Liver (tissue), 7 donors: ENCODE measurements at regions not wholly inside any gene's neighbourhood (a gene's known extent, or its start where the extent isn't known, plus 50 kb on each side); places are given as distances from the start of the nearest gene placed in this dataset.

Experiments used
- DNase-seq: peaks from one replicate; pipeline ENCODE4 v3.0.0-alpha.2; 2017; ENCODE audit warnings: low spot score
- H3K27ac ChIP-seq, 2 donors: one replicate each; pipeline ENCODE4 v1.7.0; 2013; ENCODE audit warnings: inconsistent platforms in 2 of 2, low read length in 2 of 2, control low read depth in 1 of 2, low read depth in 1 of 2, mild to moderate bottlenecking in 1 of 2
- H3K27me3 ChIP-seq, 4 donors: one replicate each; pipeline versions ENCODE4 v1.6.1 to v1.7.0; 2013; ENCODE audit warnings: low read length in 3 of 4, inconsistent platforms in 1 of 4, mild to moderate bottlenecking in 1 of 4, moderate library complexity in 1 of 4; ENCODE audit not compliant: control insufficient read depth in 4 of 4, insufficient read depth in 4 of 4
- H3K36me3 ChIP-seq, 4 donors: one replicate each; pipeline versions ENCODE4 v1.6.1 to v1.7.0; 2013; ENCODE audit warnings: low read length in 3 of 4, mild to moderate bottlenecking in 3 of 4, low read depth in 1 of 4, moderate library complexity in 1 of 4; ENCODE audit not compliant: control insufficient read depth in 4 of 4, insufficient read depth in 3 of 4
- H3K4me1 ChIP-seq, 4 donors: one replicate each; pipeline versions ENCODE4 v1.6.1 to v1.7.0; 2013; ENCODE audit warnings: low read length in 3 of 4, mild to moderate bottlenecking in 3 of 4, moderate library complexity in 1 of 4; ENCODE audit not compliant: control insufficient read depth in 4 of 4, insufficient read depth in 4 of 4
- H3K4me3 ChIP-seq, 3 donors: one replicate each; pipeline versions ENCODE4 v1.6.1 to v1.7.0; 2013; ENCODE audit warnings: low read length in 3 of 3, control low read depth in 1 of 3, low read depth in 1 of 3, mild to moderate bottlenecking in 1 of 3
- H3K9ac ChIP-seq, 2 donors: one replicate each; pipeline ENCODE4 v1.7.0; 2013; ENCODE audit warnings: low read length in 2 of 2, mild to moderate bottlenecking in 2 of 2, moderate library complexity in 2 of 2, control low read depth in 1 of 2, low read depth in 1 of 2
- H3K9me3 ChIP-seq, 4 donors: one replicate each; pipeline versions ENCODE4 v1.6.1 to v1.7.0; 2013; ENCODE audit warnings: low read length in 3 of 4; ENCODE audit not compliant: control insufficient read depth in 4 of 4
- ATF3 ChIP-seq: IDR thresholded peaks from 2 replicates; pipeline ENCODE4 v1.6.1; 2016; ENCODE audit warnings: antibody characterized with exemption
- EGR1 ChIP-seq, 2 donors: IDR thresholded peaks; 2 replicates each; pipeline ENCODE4 v1.6.1; 2016 to 2018; ENCODE audit warnings: antibody characterized with exemption in 2 of 2, low read depth in 2 of 2
- FOXA1 ChIP-seq: IDR thresholded peaks from 2 replicates; pipeline ENCODE4 v1.6.1; 2016; ENCODE audit warnings: antibody characterized with exemption
- FOXA2 ChIP-seq: IDR thresholded peaks from 2 replicates; pipeline ENCODE4 v1.6.1; 2016; ENCODE audit warnings: antibody characterized with exemption
- HNF4A ChIP-seq, 2 donors: conservative IDR thresholded peaks; 2 replicates each; pipeline ENCODE4 v1.6.1; 2016; ENCODE audit warnings: antibody characterized with exemption in 2 of 2, mild to moderate bottlenecking in 2 of 2
- HNF4G ChIP-seq: IDR thresholded peaks from 2 replicates; pipeline ENCODE4 v1.6.1; 2016; ENCODE audit warnings: antibody characterized with exemption
- JUND ChIP-seq, 2 donors: IDR thresholded peaks; 2 replicates each; pipeline ENCODE4 v1.6.1; 2016; ENCODE audit warnings: antibody characterized with exemption in 2 of 2
- MAX ChIP-seq: IDR thresholded peaks from 2 replicates; pipeline ENCODE4 v1.6.1; 2016; ENCODE audit warnings: antibody characterized with exemption
- NR2F2 ChIP-seq: IDR thresholded peaks from 2 replicates; pipeline ENCODE4 v1.6.1; 2016; ENCODE audit warnings: antibody characterized with exemption
- RAD21 ChIP-seq, 2 donors: IDR thresholded peaks; 2 replicates each; pipeline ENCODE4 v1.6.1; 2016; ENCODE audit warnings: antibody characterized with exemption in 2 of 2, mild to moderate bottlenecking in 2 of 2
- RXRA ChIP-seq, 2 donors: IDR thresholded peaks; 2 replicates each; pipeline ENCODE4 v1.6.1; 2017 to 2018; ENCODE audit warnings: antibody characterized with exemption in 2 of 2, mild to moderate bottlenecking in 1 of 2
- SP1 ChIP-seq: IDR thresholded peaks from 2 replicates; pipeline ENCODE4 v1.6.1; 2018; ENCODE audit warnings: antibody characterized with exemption, mild to moderate bottlenecking
- ZBTB33 ChIP-seq: IDR thresholded peaks from 2 replicates; pipeline ENCODE4 v1.6.1; 2016; ENCODE audit warnings: antibody characterized with exemption
- WGBS: extraction: QIAGEN DNeasy Blood & Tissue Kit; methylation state at CpG from one replicate; pipeline ENCODE4 v1.1.7; 2013; 5-methylcytosine and 5-hydroxymethylcytosine counted together
- donor health status: healthy.
- donor health status: healthy.
- donor health status: healthy.
- donor health status: healthy.

- H3K4me1 ChIP-seq: no peaks in the 10 kb centered on the region
- no peak overlapping the region for H3K27ac ChIP-seq
- no peak overlapping the region for H3K4me3 ChIP-seq
- H3K36me3 ChIP-seq: no peaks in the 10 kb centered on the region
- TF ChIP-seq RXRA (IDR thresholded peaks at IDR 0.05): no peak
- TF ChIP-seq SP1: no peak
- TF ChIP-seq FOXA2: no peak
- no peak for TF ChIP-seq HNF4G
- no peak for TF ChIP-seq MAX
- TF ChIP-seq EGR1 (IDR thresholded peaks at IDR 0.05; ENCODE audit: low read depth in 2 of 2): no peak
- no peak for TF ChIP-seq ATF3
- TF ChIP-seq RAD21 (IDR thresholded peaks at IDR 0.05): no peak
- no peak for TF ChIP-seq FOXA1
- no peak for TF ChIP-seq HNF4A (conservative IDR thresholded peaks at IDR 0.05)
- no peak for TF ChIP-seq ZBTB33
- H3K27me3 ChIP-seq: no peaks in the 10 kb centered on the region
- no peak overlapping the region for H3K9ac ChIP-seq
- WGBS: 86% methylated on average over 1 of the region's 1 CpG
- H3K9me3 ChIP-seq: peaks cover 0 to 2% (median 0%) of the 10 kb centered on the region in 4 donors
- no peak for DNase-seq
Observed at GRCh38 chr5:40453689-40454088, 226.0 kb upstream of the PTGER4 start.

- no peak overlapping the region for H3K27ac ChIP-seq
- DNase-seq: no peak
- H3K4me3 ChIP-seq: no peak overlapping the region
- H3K4me1 ChIP-seq: no peaks in the 10 kb centered on the region
- no peaks in the 10 kb centered on the region for H3K36me3 ChIP-seq
- TF ChIP-seq RAD21 (IDR thresholded peaks at IDR 0.05): no peak
- TF ChIP-seq EGR1 (IDR thresholded peaks at IDR 0.05; ENCODE audit: low read depth in 2 of 2): no peak
- no peak for TF ChIP-seq NR2F2
- H3K27me3 ChIP-seq: no peaks in the 10 kb centered on the region
- no peak overlapping the region for H3K9ac ChIP-seq
- peaks cover 0 to 2% (median 0%) of the 10 kb centered on the region in 4 donors for H3K9me3 ChIP-seq
- WGBS: 92% methylated on average over 5 of the region's 5 CpGs
Observed at GRCh38 chr5:40452874-40453624, 226.7 kb upstream of the PTGER4 start.

- no peak overlapping the region for H3K4me3 ChIP-seq
- no peak for TF ChIP-seq RAD21 (IDR thresholded peaks at IDR 0.05)
- 40% methylated on average over 1 of the region's 1 CpG for WGBS
- H3K9me3 ChIP-seq: peaks cover 0 to 3% (median 0%) of the 10 kb centered on the region in 4 donors
- H3K27ac ChIP-seq: no peak overlapping the region
- no peak for DNase-seq
- no peaks in the 10 kb centered on the region for H3K27me3 ChIP-seq
- no peak overlapping the region for H3K9ac ChIP-seq
- no peaks in the 10 kb centered on the region for H3K36me3 ChIP-seq
- no peaks in the 10 kb centered on the region for H3K4me1 ChIP-seq
Observed at GRCh38 chr5:40447438-40447837, 232.3 kb upstream of the PTGER4 start.

GRCh38 chr5:40446910-40447309, 232.8 kb upstream of the PTGER4 start:
- no peak for DNase-seq
- no peak overlapping the region for H3K4me3 ChIP-seq
- H3K9ac ChIP-seq: no peak overlapping the region
- TF ChIP-seq ZBTB33 (no peak), JUND (IDR thresholded peaks at IDR 0.05) (peak in 1 of 2 donors; percentile 51)
- H3K9me3 ChIP-seq: peaks cover 0 to 3% (median 0%) of the 10 kb centered on the region in 4 donors
- H3K27ac ChIP-seq: no peak overlapping the region
- H3K36me3 ChIP-seq: no peaks in the 10 kb centered on the region
- no peaks in the 10 kb centered on the region for H3K4me1 ChIP-seq
- no peaks in the 10 kb centered on the region for H3K27me3 ChIP-seq
- 42% methylated on average over 1 of the region's 1 CpG for WGBS
